ENCODE measurements at regions not wholly inside any gene's neighbourhood (a gene's known extent, or its start where the extent isn't known, plus 50 kb on each side); places are given as distances from the start of the nearest gene placed in this dataset.

DNA sequence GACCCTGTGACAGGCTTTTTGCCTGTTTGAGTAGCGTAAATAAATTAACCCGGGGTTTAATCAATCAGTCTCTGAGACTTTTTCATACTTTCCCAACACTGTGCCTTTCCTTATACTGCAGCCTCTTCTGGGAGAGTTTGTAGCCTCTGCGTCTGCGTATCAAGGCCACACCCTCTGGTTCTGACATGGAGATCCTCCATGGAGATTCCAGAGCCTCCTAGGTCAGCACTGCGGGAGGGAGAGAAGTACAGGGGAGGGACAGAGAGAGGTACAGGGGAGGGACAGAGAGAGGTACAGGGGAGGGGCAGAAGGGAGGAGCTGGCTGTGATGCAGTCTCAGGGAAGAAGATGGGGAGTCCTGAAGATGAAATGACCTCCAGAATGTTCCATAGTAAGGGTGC, 166.0 kb downstream of the ARL4C start:
- no peak for DNase-seq (ENCODE audit: extremely low read depth, insufficient read length)
- Histone ChIP-seq H3K36me3 (ENCODE audit: control insufficient read depth, insufficient read depth, low read length) (no peaks in the 10 kb centered on the region), H3K4me3 (replicated peaks; ENCODE audit: low read depth, low read length) (no peak overlapping the region), H3K27me3 (replicated peaks; ENCODE audit: control insufficient read depth, insufficient read depth, low read length) (no peaks in the 10 kb centered on the region)
- TF ChIP-seq, protein P1, sequence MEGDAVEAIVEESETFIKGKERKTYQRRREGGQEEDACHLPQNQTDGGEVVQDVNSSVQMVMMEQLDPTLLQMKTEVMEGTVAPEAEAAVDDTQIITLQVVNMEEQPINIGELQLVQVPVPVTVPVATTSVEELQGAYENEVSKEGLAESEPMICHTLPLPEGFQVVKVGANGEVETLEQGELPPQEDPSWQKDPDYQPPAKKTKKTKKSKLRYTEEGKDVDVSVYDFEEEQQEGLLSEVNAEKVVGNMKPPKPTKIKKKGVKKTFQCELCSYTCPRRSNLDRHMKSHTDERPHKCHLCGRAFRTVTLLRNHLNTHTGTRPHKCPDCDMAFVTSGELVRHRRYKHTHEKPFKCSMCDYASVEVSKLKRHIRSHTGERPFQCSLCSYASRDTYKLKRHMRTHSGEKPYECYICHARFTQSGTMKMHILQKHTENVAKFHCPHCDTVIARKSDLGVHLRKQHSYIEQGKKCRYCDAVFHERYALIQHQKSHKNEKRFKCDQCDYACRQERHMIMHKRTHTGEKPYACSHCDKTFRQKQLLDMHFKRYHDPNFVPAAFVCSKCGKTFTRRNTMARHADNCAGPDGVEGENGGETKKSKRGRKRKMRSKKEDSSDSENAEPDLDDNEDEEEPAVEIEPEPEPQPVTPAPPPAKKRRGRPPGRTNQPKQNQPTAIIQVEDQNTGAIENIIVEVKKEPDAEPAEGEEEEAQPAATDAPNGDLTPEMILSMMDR (IDR thresholded peaks at IDR 0.05; ENCODE audit: insufficient read depth, low read length, poor library complexity, severe bottlenecking): no peak

DNA sequence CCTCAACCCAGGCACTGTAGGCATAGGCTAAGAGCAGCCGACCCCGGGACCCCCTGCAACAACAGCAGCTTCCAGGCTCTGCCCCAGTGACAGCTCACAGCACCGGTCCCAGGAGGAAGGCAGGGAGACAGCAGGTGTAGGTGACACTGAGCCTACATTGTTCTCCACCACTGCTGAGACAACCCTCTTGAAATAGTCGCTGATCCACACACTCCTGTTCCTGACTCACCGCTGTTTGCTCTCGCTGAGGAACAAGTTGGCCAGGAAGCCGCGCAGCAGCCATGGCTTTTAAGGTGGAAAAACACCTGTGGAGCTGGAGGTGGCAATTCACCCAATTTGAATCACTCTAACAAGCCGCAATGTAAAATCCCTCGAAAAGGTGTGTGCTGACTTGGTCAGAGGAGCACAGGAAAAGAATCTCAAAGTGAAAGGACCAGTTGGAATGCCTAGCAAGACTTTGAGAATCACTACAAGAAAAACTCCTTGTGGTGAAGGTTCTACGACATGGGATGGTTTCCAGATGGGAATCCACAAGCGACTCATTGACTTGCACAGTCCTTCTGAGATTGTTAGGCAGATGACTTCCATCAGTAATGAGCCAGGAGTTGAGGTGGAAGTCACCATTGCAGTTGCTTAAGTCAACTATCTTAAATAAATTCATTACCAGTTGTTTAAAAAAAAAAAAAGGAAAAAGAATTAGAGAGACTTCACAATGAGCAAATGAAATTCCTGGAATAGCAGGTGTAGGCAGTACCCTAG, 167.5 kb downstream of the ARL4C start:
- Histone ChIP-seq H3K27me3 (replicated peaks; ENCODE audit: control insufficient read depth, insufficient read depth, low read length) (no peaks in the 10 kb centered on the region), H3K4me3 (replicated peaks; ENCODE audit: low read depth, low read length) (no peak overlapping the region), H3K36me3 (ENCODE audit: control insufficient read depth, insufficient read depth, low read length) (no peaks in the 10 kb centered on the region)
- DNase-seq (ENCODE audit: extremely low read depth, insufficient read length): no peak
- TF ChIP-seq, protein P1 (IDR thresholded peaks at IDR 0.05; ENCODE audit: insufficient read depth, low read length, poor library complexity, severe bottlenecking): no peak

DNA sequence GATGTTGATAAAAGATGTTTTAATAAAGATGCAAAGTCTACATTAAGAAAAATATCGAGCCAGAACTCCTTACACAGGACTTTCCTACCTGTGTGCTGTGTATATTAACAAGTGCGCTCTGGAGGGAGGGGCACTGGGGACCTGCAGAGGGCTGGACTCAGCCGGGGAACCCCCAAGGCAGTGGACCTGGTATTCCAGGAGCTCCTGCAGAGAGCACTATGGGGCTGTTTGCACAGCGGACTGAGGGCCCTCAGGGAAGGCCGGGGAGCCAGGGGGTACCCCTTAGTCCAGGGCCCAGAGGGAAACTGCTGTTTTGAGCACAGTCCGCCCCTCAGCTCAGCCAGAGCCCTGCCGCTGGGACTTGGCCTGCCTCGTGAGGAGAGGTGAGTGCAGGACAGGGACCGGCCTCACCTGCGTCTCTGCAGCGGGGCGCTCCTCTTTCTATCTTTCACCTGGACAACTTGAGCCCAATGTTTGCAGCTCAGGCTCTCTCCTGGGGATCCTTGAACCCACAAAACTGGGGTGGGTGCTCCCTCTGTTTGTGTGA, 168.4 kb downstream of the ARL4C start:
- Histone ChIP-seq H3K27me3 (replicated peaks; ENCODE audit: control insufficient read depth, insufficient read depth, low read length) (no peaks in the 10 kb centered on the region), H3K36me3 (ENCODE audit: control insufficient read depth, insufficient read depth, low read length) (no peaks in the 10 kb centered on the region), H3K4me3 (replicated peaks; ENCODE audit: low read depth, low read length) (no peak overlapping the region)
- TF ChIP-seq, protein P1 (IDR thresholded peaks at IDR 0.05; ENCODE audit: insufficient read depth, low read length, poor library complexity, severe bottlenecking): no peak
- DNase-seq (ENCODE audit: extremely low read depth, insufficient read length): no peak

DNA sequence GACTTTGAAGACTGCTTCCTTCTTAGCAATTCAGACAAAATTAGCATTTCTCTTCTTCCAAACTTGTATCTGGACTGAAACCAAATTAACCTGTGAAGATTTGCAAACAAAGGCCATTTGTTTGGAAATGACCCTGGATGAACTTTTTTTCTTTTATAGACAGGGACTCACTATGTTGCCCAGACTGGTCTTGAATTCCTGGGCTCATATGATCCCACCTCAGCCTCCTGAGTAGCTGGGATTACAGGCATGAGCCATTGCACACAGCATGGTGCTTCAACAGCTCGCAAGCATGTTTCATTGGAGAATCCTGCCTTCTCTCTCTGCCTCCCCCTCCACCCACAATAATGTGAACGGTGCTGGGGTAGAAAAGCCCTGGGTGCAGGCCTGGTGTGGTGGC, 170.2 kb downstream of the ARL4C start:
- H3K4me3 ChIP-seq (replicated peaks; ENCODE audit: low read depth, low read length): no peak overlapping the region
- TF ChIP-seq, protein P1 (IDR thresholded peaks at IDR 0.05; ENCODE audit: insufficient read depth, low read length, poor library complexity, severe bottlenecking): no peak
- no peaks in the 10 kb centered on the region for H3K27me3 ChIP-seq (replicated peaks; ENCODE audit: control insufficient read depth, insufficient read depth, low read length)
- DNase-seq (ENCODE audit: extremely low read depth, insufficient read length): no peak
- no peaks in the 10 kb centered on the region for H3K36me3 ChIP-seq (ENCODE audit: control insufficient read depth, insufficient read depth, low read length)

DNA sequence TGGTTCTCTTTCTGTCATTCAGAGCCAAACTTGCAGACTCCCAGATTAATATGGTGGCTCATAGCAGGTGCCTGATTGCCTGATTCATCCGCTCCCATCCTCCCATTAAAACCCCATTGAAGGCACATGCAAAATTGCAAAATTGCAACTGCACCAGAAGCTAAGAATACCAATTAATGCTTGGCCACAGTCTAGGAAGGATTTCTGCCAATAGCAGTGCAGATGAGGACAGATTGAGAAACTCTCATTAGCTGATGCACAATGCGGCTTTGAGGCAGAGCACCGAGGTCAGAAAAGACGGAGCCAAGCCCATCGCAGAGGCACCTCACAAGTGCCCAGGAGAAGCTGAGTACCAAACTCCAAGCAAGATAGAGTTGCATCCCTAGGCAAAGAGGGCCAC, 172.8 kb downstream of the ARL4C start:
- H3K27me3 ChIP-seq (replicated peaks; ENCODE audit: control insufficient read depth, insufficient read depth, low read length): no peaks in the 10 kb centered on the region
- TF ChIP-seq, protein P1 (IDR thresholded peaks at IDR 0.05; ENCODE audit: insufficient read depth, low read length, poor library complexity, severe bottlenecking): no peak
- no peak for DNase-seq (ENCODE audit: extremely low read depth, insufficient read length)
- no peaks in the 10 kb centered on the region for H3K36me3 ChIP-seq (ENCODE audit: control insufficient read depth, insufficient read depth, low read length)
- H3K4me3 ChIP-seq (replicated peaks; ENCODE audit: low read depth, low read length): no peak overlapping the region
